ENCODE measurements at regions not wholly inside any gene's neighbourhood (a gene's known extent, or its start where the extent isn't known, plus 50 kb on each side); places are given as distances from the start of the nearest gene placed in this dataset.

GRCh38 chr6:15042938-15043337 is 202.9 kb upstream of the JARID2 start:
- no peak overlapping the region for H3K27ac ChIP-seq (ENCODE audit: low read depth in 1 of 2, low read length in 1 of 2)
- DNase-seq (no peak), ATAC-seq (ENCODE audit: insufficient read depth, low FRiP score) (no peak)
- H3K9ac ChIP-seq (ENCODE audit: insufficient read depth in 1 of 2, low read length in 2 of 2): no peak overlapping the region
- H3K27me3 ChIP-seq (ENCODE audit: control insufficient read depth in 3 of 3, insufficient read depth in 3 of 3, low read length in 2 of 3): no peaks in the 10 kb centered on the region
- no peak for TF ChIP-seq CTCF (IDR thresholded peaks at IDR 0.05; ENCODE audit: control extremely low read depth, extremely low read depth)
- no peaks in the 10 kb centered on the region for H3K36me3 ChIP-seq (ENCODE audit: control insufficient read depth in 4 of 4, insufficient read depth in 4 of 4, low read length in 4 of 4)
- H3K4me1 ChIP-seq (ENCODE audit: control insufficient read depth in 5 of 5, insufficient read depth in 5 of 5, low read length in 5 of 5): peaks cover 0 to 2% (median 0%) of the 10 kb centered on the region in 5 donors
- H3K4me3 ChIP-seq: no peak overlapping the region
- H3K9me3 ChIP-seq (ENCODE audit: control insufficient read depth in 4 of 4, insufficient read depth in 3 of 4, low read length in 3 of 4): no peaks in the 10 kb centered on the region
- 89 to 97% methylated on average over 4 of the region's 4 CpGs for WGBS, 2 donors

DNA sequence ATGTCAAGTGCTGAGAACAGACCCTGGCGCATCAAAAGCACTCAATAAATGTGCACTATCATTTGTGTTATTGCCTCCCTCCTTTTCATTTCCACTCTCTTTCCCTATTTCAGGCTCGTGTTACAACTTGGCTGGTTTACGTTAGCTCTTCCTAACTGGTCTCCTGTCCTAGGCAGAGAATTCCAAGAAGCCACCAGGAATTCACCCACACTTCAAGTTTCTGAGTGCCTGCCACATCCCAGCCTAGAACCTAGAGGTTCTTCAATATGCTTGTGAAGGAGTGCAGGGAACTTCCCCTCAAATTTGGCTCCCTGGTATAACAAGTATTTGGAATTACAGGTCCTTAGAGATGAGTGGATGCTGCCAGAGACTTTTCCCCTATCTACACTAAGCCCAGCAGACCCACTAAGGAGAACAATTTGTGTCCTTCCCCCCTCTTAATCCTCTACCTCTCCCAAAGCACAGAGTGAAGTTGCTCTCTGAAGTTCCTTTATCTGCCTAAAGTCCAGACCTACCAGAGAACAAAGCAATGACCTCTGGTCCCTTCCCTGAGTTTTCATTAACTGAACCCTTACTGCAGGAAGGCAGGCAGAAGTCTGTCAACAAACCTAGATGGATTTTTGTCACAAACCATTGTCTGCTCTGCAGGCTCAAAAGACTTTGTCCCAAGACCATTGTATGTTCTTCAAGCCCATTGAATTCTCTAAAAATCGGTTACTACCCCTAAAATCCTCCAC is 201.6 kb upstream of the JARID2 start:
- no peak for TF ChIP-seq CTCF (IDR thresholded peaks at IDR 0.05; ENCODE audit: control extremely low read depth, extremely low read depth)
- ATAC-seq (ENCODE audit: insufficient read depth, low FRiP score) (no peak), DNase-seq (no peak)
- H3K9me3 ChIP-seq (ENCODE audit: control insufficient read depth in 4 of 4, insufficient read depth in 3 of 4, low read length in 3 of 4): no peaks in the 10 kb centered on the region
- H3K9ac ChIP-seq (ENCODE audit: insufficient read depth in 1 of 2, low read length in 2 of 2): no peak overlapping the region
- H3K36me3 ChIP-seq (ENCODE audit: control insufficient read depth in 4 of 4, insufficient read depth in 4 of 4, low read length in 4 of 4): no peaks in the 10 kb centered on the region
- H3K27me3 ChIP-seq (ENCODE audit: control insufficient read depth in 3 of 3, insufficient read depth in 3 of 3, low read length in 2 of 3): no peaks in the 10 kb centered on the region
- peaks cover 0 to 2% (median 0%) of the 10 kb centered on the region in 5 donors for H3K4me1 ChIP-seq (ENCODE audit: control insufficient read depth in 5 of 5, insufficient read depth in 5 of 5, low read length in 5 of 5)
- no peak overlapping the region for H3K4me3 ChIP-seq
- WGBS, 2 donors: 83% methylated on average over 4 of the region's 4 CpGs
- no peak overlapping the region for H3K27ac ChIP-seq (ENCODE audit: low read depth in 1 of 2, low read length in 1 of 2)

GRCh38 chr6:15044948-15045347 is 200.9 kb upstream of the JARID2 start:
- Histone ChIP-seq H3K27ac (ENCODE audit: low read depth in 1 of 2, low read length in 1 of 2) (no peak overlapping the region), H3K27me3 (ENCODE audit: control insufficient read depth in 3 of 3, insufficient read depth in 3 of 3, low read length in 2 of 3) (no peaks in the 10 kb centered on the region), H3K4me1 (ENCODE audit: control insufficient read depth in 5 of 5, insufficient read depth in 5 of 5, low read length in 5 of 5) (peaks cover 0 to 2% (median 0%) of the 10 kb centered on the region in 5 donors), H3K9me3 (ENCODE audit: control insufficient read depth in 4 of 4, insufficient read depth in 3 of 4, low read length in 3 of 4) (no peaks in the 10 kb centered on the region), H3K4me3 (no peak overlapping the region), H3K36me3 (ENCODE audit: control insufficient read depth in 4 of 4, insufficient read depth in 4 of 4, low read length in 4 of 4) (no peaks in the 10 kb centered on the region), H3K9ac (ENCODE audit: insufficient read depth in 1 of 2, low read length in 2 of 2) (no peak overlapping the region)
- ATAC-seq (ENCODE audit: insufficient read depth, low FRiP score) (no peak), DNase-seq (no peak)
- TF ChIP-seq CTCF (IDR thresholded peaks at IDR 0.05; ENCODE audit: control extremely low read depth, extremely low read depth): no peak
- WGBS, 2 donors: 95 to 97% methylated on average over 2 of the region's 2 CpGs

GRCh38 chr6:15046751-15047150 is 199.1 kb upstream of the JARID2 start:
- 88 to 94% methylated on average over 4 of the region's 4 CpGs for WGBS, 2 donors
- no peaks in the 10 kb centered on the region for H3K9me3 ChIP-seq (ENCODE audit: control insufficient read depth in 4 of 4, insufficient read depth in 3 of 4, low read length in 3 of 4)
- no peak for ATAC-seq (ENCODE audit: insufficient read depth, low FRiP score)

More at GRCh38 chr6:15046751-15047150, 199.1 kb upstream of the JARID2 start:
- no peak overlapping the region for H3K27ac ChIP-seq (ENCODE audit: low read depth in 1 of 2, low read length in 1 of 2)
- no peaks in the 10 kb centered on the region for H3K4me1 ChIP-seq (ENCODE audit: control insufficient read depth in 5 of 5, insufficient read depth in 5 of 5, low read length in 5 of 5)
- DNase-seq: no peak
- no peaks in the 10 kb centered on the region for H3K27me3 ChIP-seq (ENCODE audit: control insufficient read depth in 3 of 3, insufficient read depth in 3 of 3, low read length in 2 of 3)
- H3K4me3 ChIP-seq: no peak overlapping the region
- no peaks in the 10 kb centered on the region for H3K36me3 ChIP-seq (ENCODE audit: control insufficient read depth in 4 of 4, insufficient read depth in 4 of 4, low read length in 4 of 4)
- TF ChIP-seq CTCF (IDR thresholded peaks at IDR 0.05; ENCODE audit: control extremely low read depth, extremely low read depth): no peak
- H3K9ac ChIP-seq (ENCODE audit: insufficient read depth in 1 of 2, low read length in 2 of 2): no peak overlapping the region
